HEK293 (cell line): ENCODE measurements at regions not wholly inside any gene's neighbourhood (a gene's known extent, or its start where the extent isn't known, plus 50 kb on each side); places are given as distances from the start of the nearest gene placed in this dataset.

ENCODE experiments used
- CTCF ChIA-PET: fragments of 350-600 bp; formaldehyde crosslinking; extraction: SDS; loops from one replicate; lab custom pipeline; 2021; ENCODE audit warnings: antibody characterized with exemption; lab: Yijun Ruan, JAX
- POLR2A ChIA-PET: fragments of 300-600 bp; formaldehyde crosslinking; extraction: SDS; loops from one replicate; lab custom pipeline; 2020; ENCODE audit warnings: antibody characterized with exemption, inconsistent platforms; lab: Yijun Ruan, JAX
- H3K27ac ChIP-seq: fragments of 200-500 bp; sonication (Bioruptor generic); 2 replicates; pipeline ENCODE4 v1.5.1; 2014; ENCODE audit warnings: low read depth, low read length, control low read depth, inconsistent platforms; ENCODE audit errors: extremely low read depth
- H3K36me3 ChIP-seq, 2 experiments: fragments of 200-500 bp in 1 of 2; sonication (Bioruptor generic) in 1 of 2; 1 replicate in 1 of 2; 2 replicates in 1 of 2; pipeline ENCODE4 v1.5.1; 2014 to 2017; ENCODE audit warnings: inconsistent platforms in 2 of 2, low read length in 2 of 2; ENCODE audit not compliant: control insufficient read depth in 2 of 2, insufficient read depth in 1 of 2
- H3K4me1 ChIP-seq: fragments of 200-500 bp; sonication (Bioruptor generic); 2 replicates; pipeline ENCODE4 v1.5.1; 2014; ENCODE audit warnings: mild to moderate bottlenecking, low read length, inconsistent platforms; ENCODE audit not compliant: control insufficient read depth, insufficient read depth
- H3K4me3 ChIP-seq: 2 replicates; pipeline ENCODE4 v1.5.1; 2011; ENCODE audit warnings: low read depth, mild to moderate bottlenecking, control low read depth, low read length, moderate library complexity
- H3K9me3 ChIP-seq: fragments of 200-500 bp; sonication (Bioruptor generic); 2 replicates; pipeline ENCODE4 v1.5.1; 2014; ENCODE audit warnings: low read depth, low read length, inconsistent platforms; ENCODE audit not compliant: control insufficient read depth, insufficient read depth
- GLIS1 ChIP-seq: fragments of 450-650 bp; formaldehyde crosslinking; IDR thresholded peaks from 2 replicates; pipeline ENCODE4 v1.5.1; 2016; ENCODE audit warnings: missing biosample characterization, missing genetic modification characterization
- GLIS2 ChIP-seq: fragments of 450-650 bp; formaldehyde crosslinking; IDR thresholded peaks from 2 replicates; pipeline ENCODE4 v1.5.1; 2016; ENCODE audit warnings: missing biosample characterization, missing genetic modification characterization
- MZF1 ChIP-seq: fragments of 450-650 bp; formaldehyde crosslinking; IDR thresholded peaks from 2 replicates; pipeline ENCODE4 v1.5.1; 2017; ENCODE audit warnings: missing biosample characterization, missing genetic modification characterization, borderline replicate concordance
- PATZ1 ChIP-seq: fragments of 450-650 bp; formaldehyde crosslinking; IDR thresholded peaks from 2 replicates; pipeline ENCODE4 v1.5.1; 2016; ENCODE audit warnings: missing biosample characterization, missing genetic modification characterization
- TSHZ1 ChIP-seq: fragments of 450-650 bp; formaldehyde crosslinking; IDR thresholded peaks from 2 replicates; pipeline ENCODE4 v1.5.1; 2016; ENCODE audit warnings: missing biosample characterization, missing genetic modification characterization, borderline replicate concordance
- ZBTB17 ChIP-seq: fragments of 450-650 bp; formaldehyde crosslinking; IDR thresholded peaks from 2 replicates; pipeline ENCODE4 v1.5.1; 2016; ENCODE audit warnings: missing biosample characterization, missing genetic modification characterization
- ZBTB44 ChIP-seq: fragments of 450-650 bp; IDR thresholded peaks from 2 replicates; pipeline ENCODE4 v1.5.1; 2018; ENCODE audit warnings: missing biosample characterization, mild to moderate bottlenecking, missing genetic modification characterization
- ZFP69B ChIP-seq: fragments of 450-650 bp; formaldehyde crosslinking; IDR thresholded peaks from 2 replicates; pipeline ENCODE4 v1.5.1; 2016; ENCODE audit warnings: missing biosample characterization, missing genetic modification characterization
- ZIC2 ChIP-seq: fragments of 450-650 bp; formaldehyde crosslinking; IDR thresholded peaks from 2 replicates; pipeline ENCODE4 v1.5.1; 2016; ENCODE audit warnings: missing biosample characterization, missing genetic modification characterization
- ZNF362 ChIP-seq: fragments of 450-650 bp; formaldehyde crosslinking; IDR thresholded peaks from 2 replicates; pipeline ENCODE4 v1.5.1; 2016; ENCODE audit warnings: missing biosample characterization, missing genetic modification characterization
- ZNF518A ChIP-seq: fragments of 450-650 bp; formaldehyde crosslinking; conservative IDR thresholded peaks from 2 replicates; pipeline ENCODE4 v1.5.1; 2016; ENCODE audit warnings: low read depth, missing biosample characterization, missing genetic modification characterization
- TF ChIP-seq, protein P1 (sequence below): fragments of 450-650 bp; formaldehyde crosslinking; IDR thresholded peaks from 2 replicates; pipeline ENCODE4 v1.5.1; 2016; ENCODE audit warnings: missing biosample characterization, missing genetic modification characterization
- TF ChIP-seq, protein P2 (sequence below): fragments of 450-650 bp; formaldehyde crosslinking; IDR thresholded peaks from 2 replicates; pipeline ENCODE4 v1.5.1; 2017; ENCODE audit warnings: missing biosample characterization, missing genetic modification characterization

GRCh38 chr1:118788463-118788862, 199.7 kb downstream of the TBX15 start:
- TF ChIP-seq ZNF518A (tag by site-specific recombination) (0 out of 2 replicates have a peak, but pooled peaks have one; percentile 41), PATZ1 (tag by site-specific recombination) (0 out of 2 replicates have a peak, but pooled peaks have one; percentile 13), ZNF362 (tag by site-specific recombination) (no peak), ZBTB44 (tag by site-specific recombination) (peak; percentile 99), ZFP69B (peak; percentile 95), GLIS1 (tag by site-specific recombination) (peak; percentile 28; the same call in 1 of the 2 replicates), GLIS2 (tag by site-specific recombination) (peak; percentile 46; the same call in 1 of the 2 replicates), ZBTB17 (peak; percentile 69), TSHZ1 (tag by site-specific recombination) (no peak), MZF1 (tag by site-specific recombination) (peak; percentile 84; the same call in 1 of the 2 replicates), ZIC2 (tag by site-specific recombination) (peak; percentile 71)
- TF ChIP-seq, protein P1, sequence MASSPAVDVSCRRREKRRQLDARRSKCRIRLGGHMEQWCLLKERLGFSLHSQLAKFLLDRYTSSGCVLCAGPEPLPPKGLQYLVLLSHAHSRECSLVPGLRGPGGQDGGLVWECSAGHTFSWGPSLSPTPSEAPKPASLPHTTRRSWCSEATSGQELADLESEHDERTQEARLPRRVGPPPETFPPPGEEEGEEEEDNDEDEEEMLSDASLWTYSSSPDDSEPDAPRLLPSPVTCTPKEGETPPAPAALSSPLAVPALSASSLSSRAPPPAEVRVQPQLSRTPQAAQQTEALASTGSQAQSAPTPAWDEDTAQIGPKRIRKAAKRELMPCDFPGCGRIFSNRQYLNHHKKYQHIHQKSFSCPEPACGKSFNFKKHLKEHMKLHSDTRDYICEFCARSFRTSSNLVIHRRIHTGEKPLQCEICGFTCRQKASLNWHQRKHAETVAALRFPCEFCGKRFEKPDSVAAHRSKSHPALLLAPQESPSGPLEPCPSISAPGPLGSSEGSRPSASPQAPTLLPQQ (tag by site-specific recombination) = peak; percentile 99
- TF ChIP-seq, protein P2, sequence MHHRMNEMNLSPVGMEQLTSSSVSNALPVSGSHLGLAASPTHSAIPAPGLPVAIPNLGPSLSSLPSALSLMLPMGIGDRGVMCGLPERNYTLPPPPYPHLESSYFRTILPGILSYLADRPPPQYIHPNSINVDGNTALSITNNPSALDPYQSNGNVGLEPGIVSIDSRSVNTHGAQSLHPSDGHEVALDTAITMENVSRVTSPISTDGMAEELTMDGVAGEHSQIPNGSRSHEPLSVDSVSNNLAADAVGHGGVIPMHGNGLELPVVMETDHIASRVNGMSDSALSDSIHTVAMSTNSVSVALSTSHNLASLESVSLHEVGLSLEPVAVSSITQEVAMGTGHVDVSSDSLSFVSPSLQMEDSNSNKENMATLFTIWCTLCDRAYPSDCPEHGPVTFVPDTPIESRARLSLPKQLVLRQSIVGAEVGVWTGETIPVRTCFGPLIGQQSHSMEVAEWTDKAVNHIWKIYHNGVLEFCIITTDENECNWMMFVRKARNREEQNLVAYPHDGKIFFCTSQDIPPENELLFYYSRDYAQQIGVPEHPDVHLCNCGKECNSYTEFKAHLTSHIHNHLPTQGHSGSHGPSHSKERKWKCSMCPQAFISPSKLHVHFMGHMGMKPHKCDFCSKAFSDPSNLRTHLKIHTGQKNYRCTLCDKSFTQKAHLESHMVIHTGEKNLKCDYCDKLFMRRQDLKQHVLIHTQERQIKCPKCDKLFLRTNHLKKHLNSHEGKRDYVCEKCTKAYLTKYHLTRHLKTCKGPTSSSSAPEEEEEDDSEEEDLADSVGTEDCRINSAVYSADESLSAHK (tag by site-specific recombination) = no peak
- ChIA-PET CTCF (no interaction called here), POLR2A (no interaction called here)
- Histone ChIP-seq H3K4me1 (peaks cover 11% of the 10 kb centered on the region), H3K9me3 (no peaks in the 10 kb centered on the region), H3K4me3 (no peak overlapping the region), H3K27ac (no peak overlapping the region), H3K36me3 (no peaks in the 10 kb centered on the region)
